Lower leg skin (tissue), 3 donors: ENCODE measurements at regions not wholly inside any gene's neighbourhood (a gene's known extent, or its start where the extent isn't known, plus 50 kb on each side); places are given as distances from the start of the nearest gene placed in this dataset.

ENCODE experiments used
- POLR2A ChIP-seq, 2 donors: fragments of 450-650 bp; IDR thresholded peaks; one replicate each; pipeline ENCODE4 v1.6.1; 2016 to 2017; ENCODE audit warnings: antibody characterized with exemption in 2 of 2, mild to moderate bottlenecking in 1 of 2, moderate library complexity in 1 of 2
- TF ChIP-seq, protein P1 (sequence below), 3 donors: fragments of 450-650 bp; IDR thresholded peaks; one replicate each; pipeline ENCODE4 v1.5.1; 2016; ENCODE audit warnings: antibody characterized with exemption in 3 of 3, mild to moderate bottlenecking in 3 of 3, moderate library complexity in 2 of 3

DNA sequence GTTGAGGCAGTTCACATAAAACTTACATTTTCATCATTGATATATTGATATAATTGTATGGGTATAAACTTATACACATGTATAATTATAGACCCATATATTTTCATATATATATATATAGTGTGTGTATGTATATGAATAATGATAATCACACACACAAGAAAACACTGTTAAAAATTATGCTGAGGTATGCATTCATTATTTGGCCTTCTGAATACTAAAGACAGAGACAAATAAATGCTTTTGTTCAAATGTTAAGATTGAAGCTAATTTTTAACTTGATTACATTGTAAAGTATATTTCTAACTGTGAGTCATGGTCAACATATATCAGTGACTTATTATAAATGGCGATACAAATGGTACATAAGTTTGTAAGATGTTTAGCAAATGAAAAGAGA lies 888.8 kb downstream of the OTOL1 start:
- TF ChIP-seq, protein P1, sequence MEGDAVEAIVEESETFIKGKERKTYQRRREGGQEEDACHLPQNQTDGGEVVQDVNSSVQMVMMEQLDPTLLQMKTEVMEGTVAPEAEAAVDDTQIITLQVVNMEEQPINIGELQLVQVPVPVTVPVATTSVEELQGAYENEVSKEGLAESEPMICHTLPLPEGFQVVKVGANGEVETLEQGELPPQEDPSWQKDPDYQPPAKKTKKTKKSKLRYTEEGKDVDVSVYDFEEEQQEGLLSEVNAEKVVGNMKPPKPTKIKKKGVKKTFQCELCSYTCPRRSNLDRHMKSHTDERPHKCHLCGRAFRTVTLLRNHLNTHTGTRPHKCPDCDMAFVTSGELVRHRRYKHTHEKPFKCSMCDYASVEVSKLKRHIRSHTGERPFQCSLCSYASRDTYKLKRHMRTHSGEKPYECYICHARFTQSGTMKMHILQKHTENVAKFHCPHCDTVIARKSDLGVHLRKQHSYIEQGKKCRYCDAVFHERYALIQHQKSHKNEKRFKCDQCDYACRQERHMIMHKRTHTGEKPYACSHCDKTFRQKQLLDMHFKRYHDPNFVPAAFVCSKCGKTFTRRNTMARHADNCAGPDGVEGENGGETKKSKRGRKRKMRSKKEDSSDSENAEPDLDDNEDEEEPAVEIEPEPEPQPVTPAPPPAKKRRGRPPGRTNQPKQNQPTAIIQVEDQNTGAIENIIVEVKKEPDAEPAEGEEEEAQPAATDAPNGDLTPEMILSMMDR (IDR thresholded peaks at IDR 0.05) = no peak
- TF ChIP-seq POLR2A (IDR thresholded peaks at IDR 0.05) = no peak
